ENCODE measurements at regions not wholly inside any gene's neighbourhood (a gene's known extent, or its start where the extent isn't known, plus 50 kb on each side); places are given as distances from the start of the nearest gene placed in this dataset.

GRCh38 chr12:107474639-107475539 is 210.7 kb upstream of the PWP1 start:
- Histone ChIP-seq H3K9me3 (ENCODE audit: severe bottlenecking) (no peaks in the 10 kb centered on the region), H3K4me3 (ENCODE audit: low read depth, low read length) (no peak overlapping the region), H3K27ac (no peak overlapping the region), H3K36me3 (no peaks in the 10 kb centered on the region), H3K27me3 (ENCODE audit: insufficient read depth, low read depth, severe bottlenecking) (no peaks in the 10 kb centered on the region)
- no peak for TF ChIP-seq CTCF (IDR thresholded peaks at IDR 0.05; ENCODE audit: low read depth, low read length)
- no peak for DNase-seq

GRCh38 chr12:107475900-107476299 is 209.7 kb upstream of the PWP1 start:
- Histone ChIP-seq H3K4me3 (ENCODE audit: low read depth, low read length) (no peak overlapping the region), H3K36me3 (no peaks in the 10 kb centered on the region), H3K27me3 (ENCODE audit: insufficient read depth, low read depth, severe bottlenecking) (no peaks in the 10 kb centered on the region), H3K9me3 (ENCODE audit: severe bottlenecking) (no peaks in the 10 kb centered on the region), H3K27ac (no peak overlapping the region)
- no peak for TF ChIP-seq CTCF (IDR thresholded peaks at IDR 0.05; ENCODE audit: low read depth, low read length)
- DNase-seq: no peak

GRCh38 chr12:107477018-107477417 is 208.6 kb upstream of the PWP1 start:
- Histone ChIP-seq H3K9me3 (ENCODE audit: severe bottlenecking) (no peaks in the 10 kb centered on the region), H3K27me3 (ENCODE audit: insufficient read depth, low read depth, severe bottlenecking) (no peaks in the 10 kb centered on the region), H3K4me3 (ENCODE audit: low read depth, low read length) (no peak overlapping the region), H3K36me3 (no peaks in the 10 kb centered on the region), H3K27ac (no peak overlapping the region)
- no peak for DNase-seq
- TF ChIP-seq CTCF (IDR thresholded peaks at IDR 0.05; ENCODE audit: low read depth, low read length): no peak

GRCh38 chr12:107477947-107478610 is 207.5 kb upstream of the PWP1 start:
- Histone ChIP-seq H3K4me3 (ENCODE audit: low read depth, low read length) (no peak overlapping the region), H3K27ac (no peak overlapping the region), H3K36me3 (no peaks in the 10 kb centered on the region), H3K27me3 (ENCODE audit: insufficient read depth, low read depth, severe bottlenecking) (no peaks in the 10 kb centered on the region), H3K9me3 (ENCODE audit: severe bottlenecking) (no peaks in the 10 kb centered on the region)
- no peak for TF ChIP-seq CTCF (IDR thresholded peaks at IDR 0.05; ENCODE audit: low read depth, low read length)
- no peak for DNase-seq

- no peaks in the 10 kb centered on the region for H3K36me3 ChIP-seq
- no peak for DNase-seq
- TF ChIP-seq CTCF (IDR thresholded peaks at IDR 0.05; ENCODE audit: low read depth, low read length): no peak
- H3K27me3 ChIP-seq (ENCODE audit: insufficient read depth, low read depth, severe bottlenecking): no peaks in the 10 kb centered on the region
- no peaks in the 10 kb centered on the region for H3K9me3 ChIP-seq (ENCODE audit: severe bottlenecking)
- no peak overlapping the region for H3K4me3 ChIP-seq (ENCODE audit: low read depth, low read length)
- H3K27ac ChIP-seq: no peak overlapping the region
Measured at GRCh38 chr12:107478881-107479280, 206.7 kb upstream of the PWP1 start.

Data from WERI-Rb-1 (cell line).